ENCODE measurements at regions not wholly inside any gene's neighbourhood (a gene's known extent, or its start where the extent isn't known, plus 50 kb on each side); places are given as distances from the start of the nearest gene placed in this dataset.

GRCh38 chr17:77853191-77853977 is 105.1 kb upstream of the TNRC6C start:
- Histone ChIP-seq H3K4me3 (replicated peaks; ENCODE audit: low read depth, low read length) (no peak overlapping the region), H3K36me3 (ENCODE audit: control insufficient read depth, insufficient read depth, low read length) (no peaks in the 10 kb centered on the region), H3K27me3 (replicated peaks; ENCODE audit: control insufficient read depth, insufficient read depth, low read length) (no peaks in the 10 kb centered on the region; the same call in 1 of the 2 replicates)
- no peak for TF ChIP-seq CTCF (IDR thresholded peaks at IDR 0.05; ENCODE audit: insufficient read depth, low read length, poor library complexity, severe bottlenecking)
- DNase-seq (ENCODE audit: extremely low read depth, insufficient read length): no peak

GRCh38 chr17:77854083-77854758 is 104.3 kb upstream of the TNRC6C start:
- TF ChIP-seq CTCF (IDR thresholded peaks at IDR 0.05; ENCODE audit: insufficient read depth, low read length, poor library complexity, severe bottlenecking): no peak
- H3K27me3 ChIP-seq (replicated peaks; ENCODE audit: control insufficient read depth, insufficient read depth, low read length): no peaks in the 10 kb centered on the region; the same call in 1 of the 2 replicates
- no peak overlapping the region for H3K4me3 ChIP-seq (replicated peaks; ENCODE audit: low read depth, low read length)
- no peaks in the 10 kb centered on the region for H3K36me3 ChIP-seq (ENCODE audit: control insufficient read depth, insufficient read depth, low read length)
- no peak for DNase-seq (ENCODE audit: extremely low read depth, insufficient read length)

GRCh38 chr17:77854759-77855745 is 103.5 kb upstream of the TNRC6C start:
- Histone ChIP-seq H3K4me3 (replicated peaks; ENCODE audit: low read depth, low read length) (no peak overlapping the region), H3K36me3 (ENCODE audit: control insufficient read depth, insufficient read depth, low read length) (no peaks in the 10 kb centered on the region), H3K27me3 (replicated peaks; ENCODE audit: control insufficient read depth, insufficient read depth, low read length) (no peaks in the 10 kb centered on the region; the same call in 1 of the 2 replicates)
- no peak for DNase-seq (ENCODE audit: extremely low read depth, insufficient read length)
- TF ChIP-seq CTCF (IDR thresholded peaks at IDR 0.05; ENCODE audit: insufficient read depth, low read length, poor library complexity, severe bottlenecking): no peak

GRCh38 chr17:77856551-77857305 is 101.8 kb upstream of the TNRC6C start:
- Histone ChIP-seq H3K27me3 (replicated peaks; ENCODE audit: control insufficient read depth, insufficient read depth, low read length) (no peaks in the 10 kb centered on the region; the same call in 1 of the 2 replicates), H3K4me3 (replicated peaks; ENCODE audit: low read depth, low read length) (no peak overlapping the region), H3K36me3 (ENCODE audit: control insufficient read depth, insufficient read depth, low read length) (no peaks in the 10 kb centered on the region)
- no peak for DNase-seq (ENCODE audit: extremely low read depth, insufficient read length)
- TF ChIP-seq CTCF (IDR thresholded peaks at IDR 0.05; ENCODE audit: insufficient read depth, low read length, poor library complexity, severe bottlenecking): no peak

GRCh38 chr17:77857306-77857555 is 101.3 kb upstream of the TNRC6C start:
- no peak for DNase-seq (ENCODE audit: extremely low read depth, insufficient read length)
- Histone ChIP-seq H3K27me3 (replicated peaks; ENCODE audit: control insufficient read depth, insufficient read depth, low read length) (no peaks in the 10 kb centered on the region; the same call in 1 of the 2 replicates), H3K4me3 (replicated peaks; ENCODE audit: low read depth, low read length) (no peak overlapping the region), H3K36me3 (ENCODE audit: control insufficient read depth, insufficient read depth, low read length) (no peaks in the 10 kb centered on the region)
- no peak for TF ChIP-seq CTCF (IDR thresholded peaks at IDR 0.05; ENCODE audit: insufficient read depth, low read length, poor library complexity, severe bottlenecking)

Data from GM06990 (cell line).